H1 (cell line): ENCODE measurements at regions not wholly inside any gene's neighbourhood (a gene's known extent, or its start where the extent isn't known, plus 50 kb on each side); places are given as distances from the start of the nearest gene placed in this dataset.

Experiments used
- CTCF ChIA-PET: fragments of 300-600 bp; sonication (Branson Sonifier 250); formaldehyde crosslinking; loops from one replicate; lab custom pipeline; 2021; ENCODE audit not compliant: partially characterized antibody; lab: Charles Lee
- POLR2A ChIA-PET: fragments of 300-600 bp; sonication (Branson Sonifier 250); formaldehyde crosslinking; loops from one replicate; lab custom pipeline; 2021; ENCODE audit warnings: inconsistent platforms; ENCODE audit not compliant: partially characterized antibody; lab: Charles Lee
- DNase-seq, 2 experiments: peaks; one replicate each; pipeline versions ENCODE4 v3.0.0 to v3.0.0-alpha.2; 2010 to 2022; ENCODE audit warnings: low spot score in 2 of 2, low read depth in 1 of 2, mixed read lengths in 1 of 2
- FAIRE-seq: peaks from 2 replicates; lab custom pipeline; 2011; peaks lifted over from hg19 to GRCh38; lab: Jason Lieb, UNC
- H2AFZ ChIP-seq: 2 replicates; pipeline ENCODE4 v1.8.1; 2012; ENCODE audit warnings: low read length, inconsistent platforms
- H2AK5ac ChIP-seq: 2 replicates; pipeline ENCODE4 v1.6.1; 2013; ENCODE audit warnings: low read depth, low read length
- H2BK120ac ChIP-seq: replicated peaks from 2 replicates; pipeline ENCODE3; 2013; ENCODE audit warnings: low read depth, low read length, inconsistent platforms
- H2BK12ac ChIP-seq: 2 replicates; pipeline ENCODE4 v1.6.1; 2013; ENCODE audit warnings: low read depth, low read length
- H2BK15ac ChIP-seq: 2 replicates; pipeline ENCODE4 v1.6.1; 2013; ENCODE audit warnings: low read length
- H2BK20ac ChIP-seq: 2 replicates; pipeline ENCODE4 v1.6.1; 2013; ENCODE audit warnings: low read length
- H2BK5ac ChIP-seq: 2 replicates; pipeline ENCODE4 v1.6.1; 2013; ENCODE audit warnings: low read depth, low read length
- H3K14ac ChIP-seq: 2 replicates; pipeline ENCODE4 v1.6.1; 2013; ENCODE audit warnings: inconsistent platforms; ENCODE audit not compliant: insufficient read length
- H3K18ac ChIP-seq: 2 replicates; pipeline ENCODE4 v1.6.1; 2013; ENCODE audit warnings: low read length; ENCODE audit errors: extremely low read depth
- H3K23ac ChIP-seq: 2 replicates; pipeline ENCODE4 v1.6.1; 2013; ENCODE audit warnings: inconsistent platforms; ENCODE audit not compliant: insufficient read length
- H3K23me2 ChIP-seq: 2 replicates; pipeline ENCODE4 v1.6.1; 2013; ENCODE audit warnings: low read depth, low read length
- H3K27ac ChIP-seq: 2 replicates; pipeline ENCODE4 v1.6.1; 2011; ENCODE audit warnings: low read depth, low read length, inconsistent platforms
- H3K27me3 ChIP-seq, 4 experiments: replicated peaks in 1 of 4; 1 replicate in 1 of 4; 2 replicates in 3 of 4; pipeline versions ENCODE4 v1.6.1 to v1.8.1; 2011 to 2013; ENCODE audit warnings: low read length in 3 of 4, mild to moderate bottlenecking in 3 of 4, inconsistent platforms in 2 of 4, mixed read lengths in 2 of 4, moderate library complexity in 1 of 4; ENCODE audit not compliant: control insufficient read depth in 3 of 4, insufficient read depth in 3 of 4; ENCODE audit errors: extremely low read depth in 1 of 4
- H3K36me3 ChIP-seq, 4 experiments: 2 replicates each; pipeline versions ENCODE4 v1.6.1 to v1.8.1; 2011 to 2013; ENCODE audit warnings: mild to moderate bottlenecking in 4 of 4, low read length in 3 of 4, moderate library complexity in 2 of 4, control low read depth in 1 of 4, inconsistent platforms in 1 of 4; ENCODE audit not compliant: insufficient read depth in 4 of 4, control insufficient read depth in 2 of 4
- H3K4ac ChIP-seq: replicated peaks from 2 replicates; pipeline ENCODE3; 2013; ENCODE audit warnings: low read length, low read depth, mixed read lengths, inconsistent platforms; ENCODE audit not compliant: insufficient read length
- H3K4me1 ChIP-seq, 4 experiments: replicated peaks in 1 of 4; 1 replicate in 1 of 4; 2 replicates in 3 of 4; pipeline versions ENCODE4 v1.6.1 to v1.8.1; 2011 to 2013; ENCODE audit warnings: low read length in 3 of 4, inconsistent platforms in 2 of 4, mixed read lengths in 1 of 4; ENCODE audit not compliant: insufficient read depth in 4 of 4, control insufficient read depth in 3 of 4
- H3K4me2 ChIP-seq, 2 experiments: 2 replicates each; pipeline versions ENCODE4 v1.6.1 to v1.8.1; 2011 to 2013; ENCODE audit warnings: low read depth in 2 of 2, low read length in 2 of 2, control low read depth in 1 of 2, inconsistent platforms in 1 of 2, mild to moderate bottlenecking in 1 of 2; ENCODE audit not compliant: insufficient read depth in 1 of 2
- H3K4me3 ChIP-seq, 4 experiments: fragments of 200-600, 300-600 bp in 1 of 4; sonication (generic), shearing (Covaris generic), sonication (Bioruptor Twin) in 1 of 4; 2 replicates each; pipeline versions ENCODE4 v1.5.1 to v1.8.1; 2011 to 2016; ENCODE audit warnings: low read length in 4 of 4, low read depth in 3 of 4, control low read depth in 2 of 4, inconsistent platforms in 2 of 4, mild to moderate bottlenecking in 2 of 4, mixed read lengths in 1 of 4, moderate library complexity in 1 of 4; ENCODE audit not compliant: insufficient read depth in 2 of 4; ENCODE audit errors: extremely low read depth in 1 of 4
- H3K56ac ChIP-seq: replicated peaks from 2 replicates; pipeline ENCODE3; 2013; ENCODE audit warnings: low read depth, mild to moderate bottlenecking, mixed read lengths, low read length, inconsistent platforms; ENCODE audit not compliant: insufficient read length
- H3K79me1 ChIP-seq: 2 replicates; pipeline ENCODE4 v1.6.1; 2013; ENCODE audit warnings: low read depth, low read length, control low read depth
- H3K79me2 ChIP-seq, 2 experiments: 2 replicates each; pipeline versions ENCODE4 v1.6.1 to v1.8.1; 2012 to 2013; ENCODE audit warnings: low read length in 2 of 2, mild to moderate bottlenecking in 2 of 2, inconsistent platforms in 1 of 2; ENCODE audit not compliant: insufficient read depth in 2 of 2, control insufficient read depth in 1 of 2
- H3K9ac ChIP-seq, 4 experiments: replicated peaks in 1 of 4; 1 replicate in 1 of 4; 2 replicates in 3 of 4; pipeline versions ENCODE4 v1.6.1 to v1.8.1; 2011 to 2013; ENCODE audit warnings: low read depth in 3 of 4, low read length in 3 of 4, control low read depth in 2 of 4, mild to moderate bottlenecking in 2 of 4, moderate library complexity in 2 of 4, inconsistent platforms in 1 of 4; ENCODE audit errors: extremely low read depth in 1 of 4
- H3K9me3 ChIP-seq, 2 experiments: 2 replicates each; pipeline versions ENCODE4 v1.6.1 to v1.8.1; 2012 to 2013; ENCODE audit warnings: mild to moderate bottlenecking in 2 of 2, moderate library complexity in 2 of 2, control low read depth in 1 of 2, inconsistent platforms in 1 of 2, low read depth in 1 of 2, low read length in 1 of 2, mixed read lengths in 1 of 2; ENCODE audit not compliant: insufficient read depth in 2 of 2
- H4K20me1 ChIP-seq, 2 experiments: replicated peaks in 1 of 2; 2 replicates each; pipeline versions ENCODE3 to v1.8.1; 2011 to 2013; ENCODE audit warnings: inconsistent platforms in 2 of 2, low read length in 2 of 2, mild to moderate bottlenecking in 1 of 2; ENCODE audit not compliant: insufficient read depth in 2 of 2, control insufficient read depth in 1 of 2
- H4K5ac ChIP-seq: 2 replicates; pipeline ENCODE4 v1.6.1; 2013; ENCODE audit warnings: low read length, low read depth, mixed read lengths, inconsistent platforms; ENCODE audit not compliant: insufficient read length
- H4K8ac ChIP-seq: 2 replicates; pipeline ENCODE4 v1.8.0; 2013; ENCODE audit warnings: mild to moderate bottlenecking, moderate library complexity, low read length, inconsistent platforms; ENCODE audit not compliant: insufficient read depth; ENCODE audit errors: extremely low read depth
- H4K91ac ChIP-seq: replicated peaks from 2 replicates; pipeline ENCODE3; 2013; ENCODE audit warnings: low read length, mixed read lengths, inconsistent platforms; ENCODE audit not compliant: insufficient read length
- GABPA ChIP-seq: IDR thresholded peaks from 2 replicates; pipeline ENCODE4 v1.6.1; 2011; ENCODE audit warnings: mild to moderate bottlenecking, low read length, moderate library complexity, borderline replicate concordance; ENCODE audit not compliant: insufficient read depth
- POU5F1 ChIP-seq: IDR thresholded peaks from 2 replicates; pipeline ENCODE4 v1.6.1; 2011; ENCODE audit warnings: low read depth, mild to moderate bottlenecking, low read length, moderate library complexity
- SP1 ChIP-seq: IDR thresholded peaks from 2 replicates; pipeline ENCODE4 v1.6.1; 2011; ENCODE audit warnings: low read depth, low read length
- TCF12 ChIP-seq: IDR thresholded peaks from 2 replicates; pipeline ENCODE4 v1.6.1; 2011; ENCODE audit warnings: low read depth, mild to moderate bottlenecking, low read length
- TEAD4 ChIP-seq: IDR thresholded peaks from 2 replicates; pipeline ENCODE4 v1.6.1; 2012; ENCODE audit warnings: low read depth, low read length, inconsistent platforms, mixed read lengths
- WGBS, 2 experiments: shearing (Covaris generic) in 1 of 2; methylation state at CpG; one replicate each; pipeline versions ENCODE4 v1.1.6 to v1.1.7; 2013 to 2015; ENCODE audit warnings: low lambda C conversion rate in 2 of 2, mixed read lengths in 2 of 2, inconsistent platforms in 1 of 2, low coverage in 1 of 2, missing lambda C conversion rate in 1 of 2; ENCODE audit not compliant: insufficient replicate concordance in 2 of 2, insufficient coverage in 1 of 2, insufficient read length in 1 of 2; ENCODE audit errors: extremely low coverage in 1 of 2, missing lambda C conversion rate in 1 of 2; 5-methylcytosine and 5-hydroxymethylcytosine counted together

- CTCF ChIA-PET: interaction anchor here (0.9 to 2.2 kb wide), 5 partner anchors 9 to 95 kb away, joined by 3 to 7 read pairs (median 4); no protein-coding TSS in a partner anchor
- H3K27me3 ChIP-seq: no peaks in the 10 kb centered on the region; a peak in 1 of 7 replicates
- peak overlapping the region; percentile 41 to 58; a peak in 3 of 4 replicates for H3K4me2 ChIP-seq
- no peak overlapping the region for H2BK20ac ChIP-seq
- no peak overlapping the region for H3K18ac ChIP-seq
- no peak for DNase-seq
- H2BK120ac ChIP-seq: no peak overlapping the region
- H3K79me2 ChIP-seq: no peaks in the 10 kb centered on the region
- no peak overlapping the region for H3K14ac ChIP-seq
- 36% methylated on average over 4 of the region's 4 CpGs; no CpG with 5 or more reads in 1 of the 2 experiments for whole genome bisulfite sequencing, 2 experiments
- no peak overlapping the region for H3K27ac ChIP-seq
- peak overlapping the region; percentile 15; the same call in 1 of the 2 replicates for H2AFZ ChIP-seq
- FAIRE-seq: peak; percentile 50
- H3K36me3 ChIP-seq: no peaks in the 10 kb centered on the region
- peak; percentile 79 for TF ChIP-seq TEAD4
- TF ChIP-seq TCF12: 0 out of 2 replicates have a peak, but pooled peaks have one; percentile 19
- TF ChIP-seq POU5F1: 0 out of 2 replicates have a peak, but pooled peaks have one; percentile 16
- TF ChIP-seq GABPA: no peak
- TF ChIP-seq SP1: 0 out of 2 replicates have a peak, but pooled peaks have one; percentile 60
- TF ChIP-seq, all 59 proteins: peak for 4
- H4K8ac ChIP-seq: no peak overlapping the region
- H3K56ac ChIP-seq: no peak overlapping the region
- no peaks in the 10 kb centered on the region for H4K20me1 ChIP-seq
- H3K9me3 ChIP-seq: no peaks in the 10 kb centered on the region
- POLR2A ChIA-PET: no interaction called here
- H4K91ac ChIP-seq: no peak overlapping the region
- H3K9ac ChIP-seq: no peak overlapping the region
- no peaks in the 10 kb centered on the region for H3K79me1 ChIP-seq
- H3K23me2 ChIP-seq: no peaks in the 10 kb centered on the region
- H2BK15ac ChIP-seq: no peak overlapping the region
- H4K5ac ChIP-seq: no peak overlapping the region
- no peak overlapping the region for H2BK5ac ChIP-seq
- H3K23ac ChIP-seq: no peak overlapping the region
- no peak overlapping the region for H2AK5ac ChIP-seq
- no peak overlapping the region for H3K4ac ChIP-seq
- H3K4me3 ChIP-seq: peak overlapping the region in 1 of 4 experiments; percentile 7; a peak in 2 of 8 replicates
- H2BK12ac ChIP-seq: no peak overlapping the region
- H3K4me1 ChIP-seq: peaks cover 0 to 9% (median 3%) of the 10 kb centered on the region in 4 experiments; a peak in 3 of 7 replicates
These were observed 89.9 kb downstream of the NKX2-1 start for GRCh38 chr14:36430169-36430568.
